K562 (cell line): ENCODE measurements at regions not wholly inside any gene's neighbourhood (a gene's known extent, or its start where the extent isn't known, plus 50 kb on each side); places are given as distances from the start of the nearest gene placed in this dataset.

Source experiments
- ATAC-seq: fragments of 200-7000 bp; cut with Tn5 transposase; 3 replicates; pipeline ENCODE4 v1.9.1; 2020; ENCODE audit warnings: moderate library complexity
- BruUV-seq: library from RNA; stranded (reverse); fragments of 400-500 nt; replicated peaks from 2 replicates; lab custom pipeline; 2021; lab: Mats Ljungman, UMichigan
- CTCF ChIA-PET: fragments of 300-600 bp; formaldehyde crosslinking; extraction: SDS; loops from one replicate; lab custom pipeline; 2021; ENCODE audit warnings: low intra/inter-chr PET ratio; lab: Yijun Ruan, JAX
- POLR2A ChIA-PET: fragments of 300-600, 350-650 bp; sonication (Branson Sonifier 250); formaldehyde crosslinking; extraction: SDS; loops from one replicate; lab custom pipeline; 2021; ENCODE audit warnings: antibody characterized with exemption, inconsistent platforms; lab: Yijun Ruan, JAX
- DNase-seq, 4 experiments: peaks; one replicate each; pipeline versions ENCODE4 v3.0.0 to v3.0.0-alpha.2; 2011 to 2018; ENCODE audit warnings: low spot score in 3 of 4, mixed read lengths in 3 of 4; ENCODE audit errors: extremely low read depth in 1 of 4
- FAIRE-seq: peaks from 2 replicates; lab custom pipeline; 2011; peaks lifted over from hg19 to GRCh38; lab: Jason Lieb, UNC
- H2AFZ ChIP-seq: 2 replicates; pipeline ENCODE4 v1.6.0; 2011; ENCODE audit warnings: low read depth, low read length, control low read depth, inconsistent platforms
- H3K27ac ChIP-seq: fragments of 200-600 bp; 3 replicates; pipeline ENCODE4 v1.8.0; 2011; ENCODE audit warnings: low read depth, mild to moderate bottlenecking, control low read depth, inconsistent platforms, low read length, moderate library complexity, mixed read lengths; ENCODE audit errors: extremely low read depth
- H3K27me3 ChIP-seq, 2 experiments: fragments of 300-600 bp in 1 of 2; 2 replicates in 1 of 2; 3 replicates in 1 of 2; pipeline versions ENCODE4 v1.6.0 to v1.8.0; 2011; ENCODE audit warnings: inconsistent platforms in 2 of 2, low read length in 2 of 2, mild to moderate bottlenecking in 1 of 2, mixed read lengths in 1 of 2, moderate library complexity in 1 of 2; ENCODE audit not compliant: control insufficient read depth in 2 of 2, insufficient read depth in 2 of 2
- H3K36me3 ChIP-seq: fragments of 300-600 bp; 3 replicates; pipeline ENCODE4 v1.8.0; 2011; ENCODE audit warnings: mild to moderate bottlenecking, low read length, inconsistent platforms; ENCODE audit not compliant: control insufficient read depth, insufficient read depth
- H3K4me1 ChIP-seq, 2 experiments: fragments of 200-600 bp in 1 of 2; replicated peaks in 1 of 2; 2 replicates in 1 of 2; 3 replicates in 1 of 2; pipeline versions ENCODE4 v1.5.1 to v1.8.0; 2011; ENCODE audit warnings: inconsistent platforms in 2 of 2, low read length in 2 of 2, mild to moderate bottlenecking in 1 of 2, mixed read lengths in 1 of 2, moderate library complexity in 1 of 2; ENCODE audit not compliant: control insufficient read depth in 2 of 2, insufficient read depth in 2 of 2
- H3K4me2 ChIP-seq: 2 replicates; pipeline ENCODE4 v1.6.1; 2011; ENCODE audit warnings: low read length, control low read depth, inconsistent platforms, mixed read lengths; ENCODE audit not compliant: insufficient read depth
- H3K4me3 ChIP-seq: fragments of 200-600 bp; sonication (generic), shearing (Covaris generic); 2 replicates; pipeline ENCODE4 v1.5.1; 2016; ENCODE audit warnings: control low read depth, inconsistent platforms
- H3K79me2 ChIP-seq: fragments of 200-600 bp; 3 replicates; pipeline ENCODE4 v1.8.0; 2011; ENCODE audit warnings: low read length, inconsistent platforms; ENCODE audit not compliant: control insufficient read depth, insufficient read depth
- H3K9ac ChIP-seq, 2 experiments: 2 replicates each; pipeline versions ENCODE4 v1.6.0 to v1.6.1; 2011; ENCODE audit warnings: low read depth in 2 of 2, low read length in 2 of 2, control low read depth in 1 of 2, inconsistent platforms in 1 of 2, mild to moderate bottlenecking in 1 of 2, mixed read lengths in 1 of 2; ENCODE audit not compliant: insufficient read depth in 1 of 2
- H3K9me1 ChIP-seq: one replicate; pipeline ENCODE4 v1.6.0; 2011; ENCODE audit warnings: inconsistent platforms, mild to moderate bottlenecking, low read length, moderate library complexity; ENCODE audit not compliant: control insufficient read depth, insufficient read depth
- H3K9me3 ChIP-seq: replicated peaks from 2 replicates; pipeline ENCODE4 v1.5.1; 2011; ENCODE audit warnings: low read depth, low read length, inconsistent platforms; ENCODE audit not compliant: control insufficient read depth, insufficient read depth
- H4K20me1 ChIP-seq: replicated peaks from 2 replicates; pipeline ENCODE4 v1.6.1; 2011; ENCODE audit warnings: low read length, inconsistent platforms, mixed read lengths; ENCODE audit not compliant: control insufficient read depth, insufficient read depth
- HNRNPUL1 ChIP-seq: fragments of 200-400 bp; formaldehyde crosslinking; IDR thresholded peaks from 2 replicates; pipeline ENCODE4 v1.6.1; 2017; ENCODE audit warnings: low read length
- JUND ChIP-seq, 2 experiments: IDR thresholded peaks; 2 replicates in 1 of 2; 3 replicates in 1 of 2; pipeline ENCODE4 v1.6.1; 2011; ENCODE audit warnings: borderline replicate concordance in 2 of 2, low read depth in 2 of 2, low read length in 2 of 2, improper control_type of control experiment in 1 of 2, missing biosample characterization in 1 of 2, missing genetic modification characterization in 1 of 2, missing genetic modification reagents in 1 of 2
- L3MBTL2 ChIP-seq: fragments of 450-650 bp; IDR thresholded peaks from 2 replicates; pipeline ENCODE4 v1.6.1; 2016; ENCODE audit warnings: mild to moderate bottlenecking, moderate library complexity
- NEUROD1 ChIP-seq: fragments of 150-350 bp; IDR thresholded peaks from 2 replicates; pipeline ENCODE4 v1.6.1; 2014; ENCODE audit warnings: borderline replicate concordance, low read length, low read depth; ENCODE audit not compliant: partially characterized antibody
- RREB1 ChIP-seq: fragments of 250-450 bp; sonication (Bioruptor Pico); IDR thresholded peaks from 2 replicates; pipeline ENCODE4 v1.4.0; 2020
- SIX5 ChIP-seq, 2 experiments: IDR thresholded peaks; 2 replicates each; pipeline ENCODE4 v1.6.1; 2011; ENCODE audit warnings: low read length in 2 of 2, borderline replicate concordance in 1 of 2, low read depth in 1 of 2, mild to moderate bottlenecking in 1 of 2, moderate library complexity in 1 of 2; ENCODE audit not compliant: insufficient read depth in 1 of 2
- USF1 ChIP-seq: sonication (generic); formaldehyde crosslinking; IDR thresholded peaks from 2 replicates; pipeline ENCODE4 v1.9.0; 2022; ENCODE audit warnings: mild to moderate bottlenecking, missing genetic modification reagents
- USF2 ChIP-seq: sonication (generic); formaldehyde crosslinking; IDR thresholded peaks from 2 replicates; pipeline ENCODE4 v1.5.0; 2020; ENCODE audit warnings: missing genetic modification reagents
- ZNF143 ChIP-seq: sonication (generic); formaldehyde crosslinking; IDR thresholded peaks from 2 replicates; pipeline ENCODE4 v1.9.0; 2022; ENCODE audit warnings: mild to moderate bottlenecking, missing genetic modification reagents
- WGBS: fragments of 100-300 bp; shearing (Covaris generic); methylation state at CpG from one replicate; pipeline ENCODE4 v1.1.6; 2016; ENCODE audit warnings: low coverage, mixed read lengths; ENCODE audit not compliant: insufficient coverage; ENCODE audit errors: missing lambda C conversion rate; 5-methylcytosine and 5-hydroxymethylcytosine counted together
- in situ Hi-C: fragments of 300-500 bp; cut with MboI; formaldehyde crosslinking; loops from 4 replicates; pipeline ENCODE4 v1.15.0; 2018; ENCODE audit warnings: inconsistent platforms, mixed read lengths
- intact Hi-C: fragments of 100-400 bp; cut with micrococcal nuclease; formaldehyde crosslinking; loops from 2 replicates; pipeline ENCODE4 v1.14.2; 2022

DNA sequence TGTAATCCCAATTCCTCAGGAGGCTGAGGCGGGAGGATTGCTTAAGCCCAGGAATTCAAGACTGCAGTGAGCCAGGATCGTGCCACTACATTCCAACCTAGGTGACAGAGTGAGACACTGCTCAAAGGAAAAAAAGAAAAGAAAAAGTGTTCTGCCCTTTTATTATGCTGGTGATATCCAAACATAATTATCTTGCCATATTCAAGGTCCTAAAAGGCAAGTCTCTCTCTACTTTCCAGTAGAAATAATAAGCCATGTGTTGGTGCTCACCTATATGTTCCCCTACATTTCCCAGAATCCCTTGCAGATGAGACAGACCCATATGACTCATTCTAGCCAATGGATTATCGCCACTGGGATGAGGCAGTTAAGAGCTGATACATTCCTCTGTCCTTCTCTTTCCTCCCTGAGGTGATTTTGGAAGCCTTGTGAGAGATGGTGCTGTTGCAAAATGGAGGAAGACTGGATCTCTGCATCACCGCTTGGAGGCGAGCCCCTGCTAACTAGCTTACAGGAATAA lies 58.3 kb upstream of the MRI1 start:
- 16% methylated on average over 5 of the region's 5 CpGs for WGBS
- no TSS peak for BruUV-seq
- FAIRE-seq (no peak), DNase-seq (peak; percentile 30 to 55 (median 40)), ATAC-seq (peak; percentile 78)
- peaks cover 3% of the 10 kb centered on the region; the same call in 1 of the 2 replicates for H3K9me3 ChIP-seq
- H3K27ac ChIP-seq = no peak overlapping the region
- H3K36me3 ChIP-seq = no peaks in the 10 kb centered on the region
- H3K4me2 ChIP-seq = no peak overlapping the region
- POLR2A ChIA-PET = interaction anchor here (0.7 kb wide), 1 partner anchor 9 kb away, joined by 3 read pairs; no protein-coding TSS in a partner anchor
- H3K9me1 ChIP-seq = no peaks in the 10 kb centered on the region
- no peak overlapping the region for H3K4me3 ChIP-seq
- peak overlapping the region; percentile 62 for H2AFZ ChIP-seq
- CTCF ChIA-PET = no interaction called here
- no peaks in the 10 kb centered on the region for H3K4me1 ChIP-seq
- in situ Hi-C loops = no loop called here
- no peaks in the 10 kb centered on the region for H3K79me2 ChIP-seq
- no peaks in the 10 kb centered on the region for H4K20me1 ChIP-seq
- H3K27me3 ChIP-seq = peaks cover 0 to 22% of the 10 kb centered on the region in 2 experiments; a peak in 4 of 5 replicates
- H3K9ac ChIP-seq = no peak overlapping the region
- intact Hi-C loops = no loop called here
- peak; percentile 62 for TF ChIP-seq USF1
- no peak for TF ChIP-seq RREB1
- peak; percentile 87 for TF ChIP-seq USF2 (CRISPR knock-in tag)
- no peak for TF ChIP-seq NEUROD1
- TF ChIP-seq SIX5 (IDR thresholded peaks at IDR 0.05; ENCODE audit: borderline replicate concordance in 1 of 2, insufficient read depth in 1 of 2, low read depth in 1 of 2, low read length in 2 of 2) = no peak
- peak; percentile 23; the same call in 1 of the 2 replicates for TF ChIP-seq L3MBTL2
- TF ChIP-seq ZNF143 (CRISPR knock-in tag) = peak; percentile 58; the same call in 1 of the 2 replicates
- TF ChIP-seq HNRNPUL1 = no peak
- no peak for TF ChIP-seq JUND (IDR thresholded peaks at IDR 0.05; ENCODE audit: borderline replicate concordance, low read depth, low read length)
- peak; percentile 14; the same call in 1 of the 3 replicates for TF ChIP-seq JUND (tag; IDR thresholded peaks at IDR 0.05; ENCODE audit: borderline replicate concordance, low read depth, low read length)
